Thyroid gland (tissue), 4 donors: ENCODE measurements at regions not wholly inside any gene's neighbourhood (a gene's known extent, or its start where the extent isn't known, plus 50 kb on each side); places are given as distances from the start of the nearest gene placed in this dataset.
"Not testable (repeated sequence)": the region's sequence is repeated elsewhere in the genome, so short reads cannot be mapped to it uniquely, and the experiment has no call there.

Experiments
- CTCF ChIP-seq, 6 experiments: fragments of 200-600 bp in 3 of 6; fragments of 450-650 bp in 3 of 6; sonication (generic) in 3 of 6; IDR thresholded peaks; one replicate each; pipeline ENCODE4 v1.5.1; 2016 to 2019; ENCODE audit warnings: antibody characterized with exemption in 6 of 6, mild to moderate bottlenecking in 2 of 6, inconsistent platforms in 1 of 6, moderate library complexity in 1 of 6
- POLR2A ChIP-seq, 2 donors: fragments of 450-650 bp; IDR thresholded peaks; one replicate each; pipeline ENCODE4 v1.6.1; 2017; ENCODE audit warnings: antibody characterized with exemption in 2 of 2, mild to moderate bottlenecking in 2 of 2, moderate library complexity in 1 of 2

GRCh38 chr2:87497135-87497534 lies 250.8 kb upstream of the PLGLB2 start:
- not testable (repeated sequence) for TF ChIP-seq CTCF, POLR2A (IDR thresholded peaks at IDR 0.05)
